Activated CD8-positive, alpha-beta memory T cell treated with anti-CD3 and anti-CD28 coated beads, Interleukin-2, amount 50 U/mL, for 48 hours (primary cell): ENCODE measurements at regions not wholly inside any gene's neighbourhood (a gene's known extent, or its start where the extent isn't known, plus 50 kb on each side); places are given as distances from the start of the nearest gene placed in this dataset.
"Not testable (repeated sequence)": the region's sequence is repeated elsewhere in the genome, so short reads cannot be mapped to it uniquely, and the experiment has no call there.

Experiments
- DNase-seq: peaks from one replicate; pipeline ENCODE4 v3.0.0-alpha.2; 2020

DNA sequence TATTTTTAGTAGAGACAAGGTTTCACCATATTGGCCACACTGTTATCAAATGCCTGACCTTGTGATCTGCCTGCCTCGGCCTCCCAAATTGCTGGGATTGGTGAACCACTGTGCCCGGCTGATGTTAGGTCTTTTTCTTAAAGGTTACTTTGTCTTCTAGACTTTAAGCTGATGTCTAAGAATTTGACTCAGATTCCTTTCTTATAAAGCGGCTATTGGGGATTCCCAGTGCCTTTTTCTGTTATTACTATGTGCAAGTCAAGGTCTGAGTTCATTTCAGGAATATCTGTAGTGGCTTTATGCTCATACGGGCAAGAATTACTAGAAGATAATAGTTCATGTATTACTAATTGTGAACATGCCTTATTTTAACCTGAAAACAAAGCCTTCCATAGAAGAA, 102.8 kb downstream of the LAT start:
- not testable (repeated sequence) for DNase-seq

DNA sequence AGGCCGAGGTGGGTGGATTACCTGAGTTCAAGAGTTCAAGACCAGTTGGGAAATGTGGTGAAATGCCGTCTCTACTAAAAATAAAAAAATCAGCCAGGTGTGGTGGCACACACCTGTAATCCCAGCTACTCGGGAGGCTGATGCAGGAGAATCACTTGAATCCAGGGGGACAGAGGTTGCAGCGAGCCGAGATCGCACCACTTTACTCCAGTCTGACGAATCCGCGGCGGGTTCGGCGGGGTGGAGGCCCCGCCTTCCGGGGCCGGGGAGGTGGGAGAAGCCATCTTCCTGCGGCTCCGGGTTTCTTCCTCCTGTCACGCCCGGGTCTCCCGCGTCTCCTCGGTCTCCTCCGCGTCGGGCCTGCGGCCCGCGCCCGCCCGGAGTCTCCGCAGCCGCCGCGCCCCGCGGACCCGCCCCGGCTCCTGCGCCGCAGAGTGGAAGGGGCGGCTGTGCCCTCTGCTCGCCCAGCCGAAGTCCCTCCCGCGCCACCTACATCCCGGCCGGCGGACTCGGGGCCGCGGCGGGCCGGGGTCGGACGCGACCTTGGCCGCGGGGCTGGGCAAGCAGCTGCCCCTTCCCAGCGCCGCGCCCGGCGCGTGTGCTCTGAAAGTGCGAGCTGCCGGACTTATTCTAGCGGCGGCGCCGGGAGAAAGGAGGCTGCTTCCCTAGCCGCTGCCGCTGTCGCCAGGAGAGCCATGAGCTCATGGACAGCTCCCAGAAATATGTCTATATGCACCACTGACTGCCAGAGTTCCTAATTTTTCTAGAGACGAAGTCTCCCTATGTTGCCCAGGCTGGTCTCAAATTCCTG, 97.2 kb downstream of the LAT start:
- DNase-seq: peak; percentile 68

DNA sequence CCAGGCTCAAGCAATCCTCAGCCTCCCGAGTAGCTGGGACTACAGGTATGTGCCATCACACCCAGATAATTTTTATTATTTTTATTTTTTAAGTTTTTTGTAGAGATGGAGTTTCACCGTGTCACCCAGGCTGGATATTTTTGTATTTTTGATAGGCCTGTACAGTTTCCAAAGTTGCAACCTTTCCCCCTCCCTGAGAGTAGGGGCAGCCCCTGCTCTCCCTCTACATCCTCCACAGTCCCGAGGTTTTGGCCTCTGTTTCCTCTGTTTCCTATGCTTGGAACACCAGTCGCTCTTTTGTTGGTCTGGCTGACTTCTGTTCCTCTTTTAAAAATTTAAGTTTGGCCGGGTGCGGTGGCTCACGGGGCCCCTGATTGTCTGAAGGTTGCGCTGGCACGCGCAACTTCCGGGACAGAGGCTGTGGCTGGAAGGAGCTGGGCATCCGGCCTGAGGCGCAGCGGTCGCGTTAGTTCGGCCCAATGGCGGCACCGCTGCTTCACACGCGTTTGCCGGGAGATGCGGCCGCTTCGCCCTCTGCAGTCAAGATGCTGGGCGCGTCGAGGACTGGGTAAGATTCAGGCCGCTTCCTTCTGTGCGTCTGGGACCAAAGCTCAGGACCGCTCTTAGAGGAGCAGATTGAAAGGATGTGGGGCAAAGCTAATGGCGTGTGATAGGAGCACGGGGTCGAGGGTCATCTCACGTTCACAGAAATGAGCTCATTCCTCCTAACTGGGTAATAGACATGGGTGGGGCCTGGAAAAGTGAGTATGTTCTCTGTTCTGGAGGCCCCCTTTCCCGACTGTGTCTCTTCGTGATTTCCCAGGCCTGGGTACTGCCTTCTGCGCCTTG, 89.9 kb downstream of the LAT start:
- DNase-seq: peak; percentile 76

DNA sequence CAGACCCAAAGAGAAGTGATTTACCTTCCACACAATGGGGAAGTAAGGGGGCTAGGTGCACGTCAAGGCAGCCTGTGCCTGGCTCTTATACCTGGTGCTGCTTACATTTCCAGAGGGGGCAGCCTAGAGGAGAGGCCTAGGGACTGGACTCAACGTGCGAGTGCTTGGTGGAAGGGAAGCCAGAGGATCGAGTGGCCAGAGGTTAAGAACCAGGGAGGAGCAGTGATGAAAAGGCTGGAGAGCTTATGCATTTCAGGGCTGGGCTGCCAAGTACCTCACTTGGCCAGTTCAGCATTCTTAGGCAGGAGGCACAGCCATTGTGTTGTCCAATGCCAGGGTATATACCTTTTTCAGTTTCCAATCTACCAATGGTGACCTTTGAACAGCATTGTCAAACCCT, 77.4 kb downstream of the LAT start:
- DNase-seq: not testable (repeated sequence)

DNA sequence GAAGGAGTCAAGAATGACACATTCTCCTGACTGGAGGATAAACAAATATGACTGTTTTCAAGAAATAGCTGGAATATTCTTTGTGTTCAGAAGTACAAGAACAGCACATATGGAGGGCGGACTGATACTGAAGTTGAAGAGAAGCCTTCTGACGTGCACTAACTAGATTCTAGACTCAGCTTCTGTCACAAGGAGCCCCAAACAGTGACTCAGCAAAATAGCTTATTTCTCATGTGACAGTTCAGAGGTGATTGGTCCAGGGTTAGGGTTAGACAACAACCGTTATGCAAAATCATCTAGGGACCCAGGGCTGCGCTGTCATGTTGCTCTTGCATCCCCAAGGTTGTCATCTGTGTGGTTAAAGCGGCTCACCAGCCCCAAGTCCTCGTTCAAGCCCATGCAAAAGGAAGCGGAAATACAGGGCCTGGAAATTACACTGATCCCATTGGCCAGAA, 76.6 kb downstream of the LAT start:
- DNase-seq: not testable (repeated sequence)

DNA sequence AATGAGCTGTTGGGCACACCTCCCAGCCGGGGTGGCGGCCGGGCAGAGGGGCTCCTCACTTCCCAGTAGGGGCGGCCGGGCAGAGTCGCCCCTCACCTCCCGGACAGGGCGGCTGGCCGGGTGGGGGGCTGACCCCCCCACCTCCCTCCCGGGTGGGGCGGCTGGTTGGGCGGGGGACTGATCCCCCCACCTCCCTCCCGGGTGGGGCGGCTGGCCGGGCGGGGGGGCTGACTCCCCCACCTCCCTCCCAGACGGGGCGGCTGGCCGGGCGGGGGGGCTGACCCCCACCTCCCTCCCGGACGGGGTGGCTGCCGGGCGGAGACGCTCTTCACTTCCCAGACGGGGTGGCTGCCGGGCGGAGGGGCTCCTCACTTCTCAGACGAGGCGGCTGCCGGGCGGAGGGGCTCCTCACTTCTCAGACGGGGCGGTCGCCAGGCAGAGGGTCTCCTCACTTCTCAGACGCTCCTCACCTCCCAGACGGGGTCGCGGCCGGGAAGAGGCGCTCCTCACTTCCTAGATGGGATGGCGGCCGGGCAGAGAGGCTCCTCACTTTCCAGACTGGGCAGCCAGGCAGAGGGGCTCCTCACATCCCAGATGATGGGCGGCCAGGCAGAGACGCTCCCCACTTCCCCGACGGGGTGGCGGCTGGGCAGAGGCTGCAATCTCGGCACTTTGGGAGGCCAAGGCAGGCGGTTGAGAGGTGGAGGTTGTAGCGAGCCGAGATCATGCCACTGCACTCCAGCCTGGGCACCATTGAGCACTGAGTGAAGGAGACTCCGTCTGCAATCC, 75.4 kb downstream of the LAT start:
- DNase-seq: not testable (repeated sequence)

DNA sequence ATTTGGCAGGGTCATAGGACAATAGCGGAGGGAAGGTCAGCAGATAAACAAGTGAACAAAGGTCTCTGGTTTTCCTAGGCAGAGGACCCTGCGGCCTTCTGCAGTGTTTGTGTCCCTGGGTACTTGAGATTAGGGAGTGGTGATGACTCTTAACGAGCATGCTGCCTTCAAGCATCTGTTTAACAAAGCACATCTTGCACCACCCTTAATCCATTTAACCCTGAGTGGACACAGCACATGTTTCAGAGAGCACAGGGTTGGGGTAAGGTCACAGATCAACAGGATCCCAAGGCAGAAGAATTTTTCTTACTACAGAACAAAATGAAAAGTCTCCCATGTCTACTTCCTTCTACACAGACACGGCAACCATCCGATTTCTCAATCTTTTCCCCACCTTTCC, 74.7 kb downstream of the LAT start:
- not testable (repeated sequence) for DNase-seq
